ENCODE measurements at regions not wholly inside any gene's neighbourhood (a gene's known extent, or its start where the extent isn't known, plus 50 kb on each side); places are given as distances from the start of the nearest gene placed in this dataset.

DNA sequence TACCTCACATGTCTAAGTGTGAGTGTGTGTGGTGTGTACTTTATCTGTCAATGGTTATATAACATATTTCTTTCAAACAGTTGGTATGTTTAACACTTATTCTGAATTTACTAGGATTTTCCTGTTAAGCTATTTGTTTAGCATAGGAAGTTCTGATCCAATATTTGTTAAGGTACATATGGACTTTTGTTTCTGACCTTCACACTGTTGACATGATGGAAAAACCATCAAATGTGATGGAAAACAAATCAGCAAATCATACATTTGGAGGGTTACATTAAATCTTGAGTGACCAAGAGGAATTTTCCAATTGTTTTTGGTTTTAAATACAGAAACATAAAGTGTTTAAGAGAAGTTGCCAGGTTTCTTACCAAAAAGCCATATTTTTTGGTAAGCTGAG lies 638.9 kb downstream of the STK39 start:
- TF ChIP-seq, protein P1, sequence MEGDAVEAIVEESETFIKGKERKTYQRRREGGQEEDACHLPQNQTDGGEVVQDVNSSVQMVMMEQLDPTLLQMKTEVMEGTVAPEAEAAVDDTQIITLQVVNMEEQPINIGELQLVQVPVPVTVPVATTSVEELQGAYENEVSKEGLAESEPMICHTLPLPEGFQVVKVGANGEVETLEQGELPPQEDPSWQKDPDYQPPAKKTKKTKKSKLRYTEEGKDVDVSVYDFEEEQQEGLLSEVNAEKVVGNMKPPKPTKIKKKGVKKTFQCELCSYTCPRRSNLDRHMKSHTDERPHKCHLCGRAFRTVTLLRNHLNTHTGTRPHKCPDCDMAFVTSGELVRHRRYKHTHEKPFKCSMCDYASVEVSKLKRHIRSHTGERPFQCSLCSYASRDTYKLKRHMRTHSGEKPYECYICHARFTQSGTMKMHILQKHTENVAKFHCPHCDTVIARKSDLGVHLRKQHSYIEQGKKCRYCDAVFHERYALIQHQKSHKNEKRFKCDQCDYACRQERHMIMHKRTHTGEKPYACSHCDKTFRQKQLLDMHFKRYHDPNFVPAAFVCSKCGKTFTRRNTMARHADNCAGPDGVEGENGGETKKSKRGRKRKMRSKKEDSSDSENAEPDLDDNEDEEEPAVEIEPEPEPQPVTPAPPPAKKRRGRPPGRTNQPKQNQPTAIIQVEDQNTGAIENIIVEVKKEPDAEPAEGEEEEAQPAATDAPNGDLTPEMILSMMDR (IDR thresholded peaks at IDR 0.05; ENCODE audit: borderline replicate concordance, extremely low read depth, low read length, poor library complexity, severe bottlenecking): no peak
- TF ChIP-seq EZH2 (IDR thresholded peaks at IDR 0.05; ENCODE audit: borderline replicate concordance, low read depth, low read length, severe bottlenecking): no peak
